ENCODE measurements at regions not wholly inside any gene's neighbourhood (a gene's known extent, or its start where the extent isn't known, plus 50 kb on each side); places are given as distances from the start of the nearest gene placed in this dataset.

- Histone ChIP-seq H3K9me3 (no peaks in the 10 kb centered on the region), H3K27me3 (peaks cover 3% of the 10 kb centered on the region), H3K36me3 (no peaks in the 10 kb centered on the region), H3K4me3 (no peak overlapping the region), H3K4me1 (ENCODE audit: insufficient read depth) (no peaks in the 10 kb centered on the region), H3K27ac (no peak overlapping the region)
- TF ChIP-seq POLR2A (IDR thresholded peaks at IDR 0.05) (no peak), CTCF (IDR thresholded peaks at IDR 0.05) (no peak), EP300 (IDR thresholded peaks at IDR 0.05) (no peak)
- DNase-seq, result no peak
- WGBS, 3 donors, result 83 to 92% (median 85%) methylated on average over 4 of the region's 4 CpGs
- intact Hi-C loops (cut with DNase I), result no loop called here
Observed at GRCh38 chr1:118333601-118334210, 148.7 kb upstream of the SPAG17 start.

GRCh38 chr1:118326960-118327629, 142.1 kb upstream of the SPAG17 start:
- TF ChIP-seq POLR2A (IDR thresholded peaks at IDR 0.05) (no peak), CTCF (IDR thresholded peaks at IDR 0.05) (no peak), EP300 (IDR thresholded peaks at IDR 0.05) (no peak)
- intact Hi-C loops (cut with DNase I), result no loop called here
- Histone ChIP-seq H3K4me1 (ENCODE audit: insufficient read depth) (no peaks in the 10 kb centered on the region), H3K36me3 (no peaks in the 10 kb centered on the region), H3K27me3 (no peaks in the 10 kb centered on the region), H3K4me3 (no peak overlapping the region), H3K27ac (no peak overlapping the region), H3K9me3 (no peaks in the 10 kb centered on the region)
- no peak for DNase-seq
- 18 to 26% (median 21%) methylated on average over 6 of the region's 6 CpGs for WGBS, 3 donors

GRCh38 chr1:118325550-118326225, 140.7 kb upstream of the SPAG17 start:
- Histone ChIP-seq H3K36me3 (no peaks in the 10 kb centered on the region), H3K9me3 (no peaks in the 10 kb centered on the region), H3K27ac (no peak overlapping the region), H3K4me1 (ENCODE audit: insufficient read depth) (no peaks in the 10 kb centered on the region), H3K4me3 (no peak overlapping the region), H3K27me3 (no peaks in the 10 kb centered on the region)
- DNase-seq, result no peak
- intact Hi-C loops (cut with DNase I), result no loop called here
- TF ChIP-seq EP300 (IDR thresholded peaks at IDR 0.05), result no peak
- no peak for TF ChIP-seq CTCF (IDR thresholded peaks at IDR 0.05)
- TF ChIP-seq POLR2A (IDR thresholded peaks at IDR 0.05), result no peak

GRCh38 chr1:118323246-118323645, 138.2 kb upstream of the SPAG17 start:
- 0 to 88% (median 40%) methylated on average over 1 of the region's 1 CpG for WGBS, 3 donors

GRCh38 chr1:118322331-118322730, 137.3 kb upstream of the SPAG17 start:
- TF ChIP-seq EP300 (IDR thresholded peaks at IDR 0.05) (no peak), POLR2A (IDR thresholded peaks at IDR 0.05) (no peak), CTCF (IDR thresholded peaks at IDR 0.05) (no peak)
- 10 to 17% (median 13%) methylated on average over 3 of the region's 3 CpGs for WGBS, 3 donors
- Histone ChIP-seq H3K4me1 (ENCODE audit: insufficient read depth) (no peaks in the 10 kb centered on the region), H3K36me3 (no peaks in the 10 kb centered on the region), H3K27ac (no peak overlapping the region), H3K9me3 (no peaks in the 10 kb centered on the region), H3K27me3 (no peaks in the 10 kb centered on the region), H3K4me3 (no peak overlapping the region)
- intact Hi-C loops (cut with DNase I), result no loop called here
- DNase-seq, result no peak

More at GRCh38 chr1:118323246-118323645, 138.2 kb upstream of the SPAG17 start:
- DNase-seq, result no peak
- no peak for TF ChIP-seq EP300 (IDR thresholded peaks at IDR 0.05)
- H3K9me3 ChIP-seq, result no peaks in the 10 kb centered on the region
- intact Hi-C loops (cut with DNase I), result no loop called here
- H3K27ac ChIP-seq, result no peak overlapping the region
- H3K4me3 ChIP-seq, result no peak overlapping the region
- no peaks in the 10 kb centered on the region for H3K36me3 ChIP-seq
- H3K4me1 ChIP-seq (ENCODE audit: insufficient read depth), result no peaks in the 10 kb centered on the region
- H3K27me3 ChIP-seq, result no peaks in the 10 kb centered on the region

Measured in ovary (tissue), 7 donors.